22Rv1 (cell line): ENCODE measurements at regions not wholly inside any gene's neighbourhood (a gene's known extent, or its start where the extent isn't known, plus 50 kb on each side); places are given as distances from the start of the nearest gene placed in this dataset.

Experiments
- H3K27ac ChIP-seq: fragments of 450-650 bp; 2 replicates; pipeline ENCODE4 v1.5.1; 2017
- CTCF ChIP-seq: fragments of 450-650 bp; IDR thresholded peaks from 2 replicates; pipeline ENCODE4 v1.5.1; 2017; ENCODE audit warnings: mild to moderate bottlenecking
- ZFX ChIP-seq: fragments of 450-650 bp; IDR thresholded peaks from 2 replicates; pipeline ENCODE4 v1.6.1; 2017; ENCODE audit warnings: antibody characterized with exemption, borderline replicate concordance

DNA sequence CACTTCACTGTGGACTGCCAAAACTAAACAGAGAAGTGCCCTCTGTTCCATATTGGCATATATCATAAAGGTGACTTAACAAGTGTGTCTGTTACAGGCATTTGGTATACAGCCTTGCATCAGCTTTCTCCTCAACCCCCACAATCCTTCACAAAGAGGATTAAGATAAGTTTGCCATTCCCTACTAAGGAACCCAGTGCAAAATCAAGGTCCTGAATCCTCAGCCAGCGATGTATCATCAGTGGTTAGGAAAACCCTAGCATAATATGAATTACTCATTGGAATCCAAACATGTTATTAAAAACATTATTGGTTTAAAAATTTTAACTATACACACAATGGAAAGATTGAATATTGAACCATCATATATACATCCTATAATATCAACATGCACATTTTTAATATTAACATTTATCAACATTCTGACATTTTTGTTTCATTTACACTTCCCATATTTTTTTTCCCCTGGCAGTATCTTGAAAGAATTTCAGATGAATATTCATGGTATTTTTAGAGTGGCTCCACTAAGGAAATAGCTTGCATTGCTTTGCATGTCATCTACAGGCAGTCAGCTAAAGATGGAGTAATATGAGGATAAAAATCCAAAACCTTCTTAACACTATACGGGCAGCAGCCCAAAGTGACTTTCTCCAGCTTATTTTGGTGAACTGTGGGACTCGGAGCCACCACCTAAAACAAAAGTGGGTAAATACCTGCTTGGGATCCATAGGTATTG lies 215.6 kb upstream of the CHRM2 start:
- H3K27ac ChIP-seq: no peak overlapping the region
- TF ChIP-seq CTCF (no peak), ZFX (no peak)

- TF ChIP-seq CTCF (no peak), ZFX (no peak)
These were observed 227.5 kb upstream of the CHRM2 start for GRCh38 chr7:136640977-136641376.

GRCh38 chr7:136637813-136638212 lies 230.6 kb upstream of the CHRM2 start:
- H3K27ac ChIP-seq: no peak overlapping the region

More at GRCh38 chr7:136640977-136641376, 227.5 kb upstream of the CHRM2 start:
- H3K27ac ChIP-seq: no peak overlapping the region

GRCh38 chr7:136635751-136636150 lies 232.7 kb upstream of the CHRM2 start:
- no peak for TF ChIP-seq CTCF
- TF ChIP-seq ZFX: no peak

More at GRCh38 chr7:136637813-136638212, 230.6 kb upstream of the CHRM2 start:
- TF ChIP-seq CTCF: no peak

GRCh38 chr7:136618818-136619217 lies 249.6 kb upstream of the CHRM2 start:
- no peak for TF ChIP-seq CTCF
- no peak overlapping the region for H3K27ac ChIP-seq

More at GRCh38 chr7:136635751-136636150, 232.7 kb upstream of the CHRM2 start:
- no peak overlapping the region for H3K27ac ChIP-seq

DNA sequence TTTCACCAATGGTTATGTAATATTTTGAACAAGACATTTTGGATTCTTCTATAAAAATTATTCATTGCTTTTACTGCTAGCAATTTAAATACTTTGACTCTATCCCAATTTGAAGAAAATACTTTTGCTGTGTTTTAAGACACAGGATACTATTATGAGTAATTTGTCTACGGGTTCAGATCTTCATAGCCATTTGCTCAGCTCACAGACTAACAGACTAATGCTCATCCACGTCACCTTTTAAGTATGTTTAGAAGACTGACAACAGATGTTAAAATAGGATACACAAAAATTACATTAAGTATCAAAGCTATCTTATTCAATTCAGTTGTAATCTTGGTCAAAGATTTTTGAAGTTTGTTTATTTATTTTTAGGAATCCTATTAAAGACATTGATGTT lies 251.3 kb upstream of the CHRM2 start:
- no peak overlapping the region for H3K27ac ChIP-seq

More for the DNA sequence above, 251.3 kb upstream of the CHRM2 start:
- TF ChIP-seq ZFX (no peak), CTCF (no peak)
